GM19023 (cell line): ENCODE measurements at regions not wholly inside any gene's neighbourhood (a gene's known extent, or its start where the extent isn't known, plus 50 kb on each side); places are given as distances from the start of the nearest gene placed in this dataset.

Experiments used
- ATAC-seq: cut with Tn5 transposase; IDR thresholded peaks from one replicate; pipeline ENCODE4 v1.9.1; 2021; ENCODE audit warnings: mild to moderate bottlenecking, moderate library complexity; ENCODE audit not compliant: unreplicated experiment

- no peak for ATAC-seq
These were observed 88.9 kb upstream of the BNC2 start for GRCh38 chr9:16959391-16959790.

DNA sequence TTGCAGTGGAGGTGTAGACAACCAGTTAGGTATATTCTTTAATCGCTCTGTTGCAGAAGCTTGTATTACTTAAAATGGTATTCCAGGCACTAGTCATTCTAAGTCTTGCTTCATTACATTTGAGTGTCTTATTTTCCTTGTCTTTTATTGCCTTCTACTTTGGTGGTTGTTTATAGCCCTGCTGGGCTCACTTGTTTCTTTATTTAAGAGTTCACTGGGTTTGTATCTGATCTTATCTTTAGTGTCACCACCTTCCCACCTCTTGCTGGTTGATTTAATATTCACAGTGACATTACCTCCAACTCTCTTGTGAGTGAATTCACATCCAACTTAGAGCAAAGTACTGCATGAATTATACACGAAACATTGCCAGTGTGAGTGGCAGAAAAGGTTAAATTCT, 83.6 kb upstream of the BNC2 start:
- no peak for ATAC-seq

- ATAC-seq = no peak
These were observed 81.0 kb upstream of the BNC2 start for GRCh38 chr9:16951502-16951901.

DNA sequence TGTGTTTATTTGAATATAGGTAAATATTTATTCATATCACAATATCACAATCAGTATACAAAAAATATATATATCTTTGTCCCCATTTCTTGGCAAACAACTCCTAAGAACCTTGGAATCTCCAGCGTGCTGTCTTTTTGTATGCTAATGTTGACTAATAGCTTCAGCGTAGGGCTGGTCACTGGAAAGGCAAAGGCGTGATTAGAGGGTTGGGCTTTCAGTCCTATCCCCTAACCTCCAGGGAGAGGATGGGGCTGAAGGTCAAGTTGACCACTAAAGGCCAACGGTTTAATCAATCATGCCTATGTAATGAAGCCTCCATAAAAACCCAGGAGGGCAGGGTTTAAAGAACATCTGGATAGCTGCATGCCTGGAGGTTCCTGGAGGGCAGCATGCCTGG, 79.6 kb upstream of the BNC2 start:
- no peak for ATAC-seq

- no peak for ATAC-seq
These were observed 60.1 kb upstream of the BNC2 start for GRCh38 chr9:16930578-16930977.

- no peak for ATAC-seq
These were observed 57.9 kb upstream of the BNC2 start for GRCh38 chr9:16928179-16928945.

DNA sequence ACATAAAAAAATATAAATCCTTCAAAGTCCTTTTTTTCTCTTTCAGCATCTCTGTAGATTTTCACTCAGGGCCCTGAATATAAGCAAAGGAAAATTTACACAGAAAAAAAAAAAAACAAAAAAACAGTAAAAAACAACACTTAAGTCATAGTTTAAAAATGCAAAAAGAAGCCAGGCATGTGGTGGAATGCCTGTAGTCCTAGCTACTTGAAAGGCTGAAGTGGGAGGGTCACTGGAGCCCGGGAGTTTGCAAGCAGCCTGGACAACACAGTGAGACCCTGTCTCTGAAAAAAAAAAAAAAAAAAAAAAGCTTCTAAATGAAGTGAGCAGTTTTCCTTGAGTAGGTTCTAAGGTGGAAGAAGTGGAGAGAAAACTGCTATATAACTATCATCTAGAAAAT, 55.0 kb upstream of the BNC2 start:
- no peak for ATAC-seq

DNA sequence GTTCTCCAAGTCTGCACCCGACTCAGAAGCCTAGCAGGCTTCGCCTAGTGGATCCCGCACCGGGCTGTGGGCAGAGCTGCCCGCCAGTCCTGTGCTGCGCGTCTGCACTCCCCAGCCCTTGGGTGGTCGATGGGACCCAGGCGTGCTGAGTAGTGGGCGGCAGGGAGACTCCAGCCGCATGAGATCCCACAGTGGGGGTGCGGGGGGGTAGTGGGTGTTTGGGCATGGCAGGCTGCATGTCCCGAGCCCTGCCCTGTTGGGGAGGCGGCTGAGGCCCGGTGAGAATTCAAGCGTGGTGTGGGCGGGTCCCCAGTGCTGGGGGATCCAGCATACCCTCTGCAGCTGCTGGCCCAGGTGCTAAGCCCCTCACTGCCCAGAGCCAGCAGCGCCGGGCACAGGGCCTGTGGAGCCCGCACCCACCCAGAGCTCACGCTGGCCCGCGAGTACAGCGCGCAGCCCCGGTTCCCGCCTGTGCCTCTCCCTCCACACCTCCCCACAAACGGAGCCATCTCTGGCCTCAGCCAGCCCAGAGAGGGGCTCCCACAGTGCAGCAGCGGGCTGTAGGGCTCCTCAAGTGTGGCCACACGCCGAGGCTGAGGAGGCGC, 53.9 kb upstream of the BNC2 start:
- ATAC-seq = no peak

- no peak for ATAC-seq
These were observed 51.4 kb upstream of the BNC2 start for GRCh38 chr9:16921855-16922254.
